ENCODE measurements at regions not wholly inside any gene's neighbourhood (a gene's known extent, or its start where the extent isn't known, plus 50 kb on each side); places are given as distances from the start of the nearest gene placed in this dataset.

GRCh38 chr12:92271341-92271740 lies 125.7 kb upstream of the BTG1 start:
- TF ChIP-seq CTCF (IDR thresholded peaks at IDR 0.05; ENCODE audit: low read length) (no peak), EZH2 (optimal IDR thresholded peaks at IDR 0.05; ENCODE audit: low read depth, low read length) (no peak), EZH2phosphoT487 (IDR thresholded peaks at IDR 0.05; ENCODE audit: low read length) (no peak)
